Hepatic stellate cell (primary cell): ENCODE measurements at regions not wholly inside any gene's neighbourhood (a gene's known extent, or its start where the extent isn't known, plus 50 kb on each side); places are given as distances from the start of the nearest gene placed in this dataset.

Source experiments
- DNase-seq: peaks from one replicate; pipeline ENCODE4 v3.0.0; 2011; ENCODE audit warnings: low spot score

GRCh38 chr14:86613126-86613525 is 1083.2 kb downstream of the FLRT2 start:
- DNase-seq = no peak

- no peak for DNase-seq
These were observed 1074.6 kb downstream of the FLRT2 start for GRCh38 chr14:86604561-86604960.

- DNase-seq = no peak
These were observed 1072.3 kb downstream of the FLRT2 start for GRCh38 chr14:86602263-86602662.

- no peak for DNase-seq
These were observed 1071.9 kb downstream of the FLRT2 start for GRCh38 chr14:86601813-86602212.

GRCh38 chr14:86597279-86597678 is 1067.3 kb downstream of the FLRT2 start:
- DNase-seq = no peak

GRCh38 chr14:86596024-86596423 is 1066.1 kb downstream of the FLRT2 start:
- DNase-seq = no peak

- DNase-seq = no peak
These were observed 1045.2 kb downstream of the FLRT2 start for GRCh38 chr14:86575141-86575540.

- no peak for DNase-seq
These were observed 1044.8 kb downstream of the FLRT2 start for GRCh38 chr14:86574778-86575129.

GRCh38 chr14:86574051-86574777 is 1044.3 kb downstream of the FLRT2 start:
- no peak for DNase-seq

GRCh38 chr14:86570371-86570770 is 1040.4 kb downstream of the FLRT2 start:
- no peak for DNase-seq

- no peak for DNase-seq
These were observed 1013.6 kb downstream of the FLRT2 start for GRCh38 chr14:86543521-86543920.

- no peak for DNase-seq
These were observed 1012.0 kb downstream of the FLRT2 start for GRCh38 chr14:86541972-86542371.

GRCh38 chr14:86540636-86541247 is 1010.8 kb downstream of the FLRT2 start:
- no peak for DNase-seq

GRCh38 chr14:86539361-86540070 is 1009.6 kb downstream of the FLRT2 start:
- no peak for DNase-seq

- DNase-seq = no peak
These were observed 1003.9 kb downstream of the FLRT2 start for GRCh38 chr14:86533834-86534233.

GRCh38 chr14:86532219-86532618 is 1002.3 kb downstream of the FLRT2 start:
- no peak for DNase-seq

- DNase-seq = no peak
These were observed 1000.5 kb downstream of the FLRT2 start for GRCh38 chr14:86530457-86530856.

- no peak for DNase-seq
These were observed 997.4 kb downstream of the FLRT2 start for GRCh38 chr14:86527312-86527711.

- DNase-seq = no peak
These were observed 995.7 kb downstream of the FLRT2 start for GRCh38 chr14:86525673-86526072.

- DNase-seq = no peak
These were observed 991.9 kb downstream of the FLRT2 start for GRCh38 chr14:86521843-86522242.

GRCh38 chr14:86521031-86521730 is 991.2 kb downstream of the FLRT2 start:
- DNase-seq = no peak

- no peak for DNase-seq
These were observed 988.4 kb downstream of the FLRT2 start for GRCh38 chr14:86518298-86518697.

GRCh38 chr14:86515195-86515594 is 985.3 kb downstream of the FLRT2 start:
- DNase-seq = no peak
